GM19397 (cell line): ENCODE measurements at regions not wholly inside any gene's neighbourhood (a gene's known extent, or its start where the extent isn't known, plus 50 kb on each side); places are given as distances from the start of the nearest gene placed in this dataset.

Experiments used
- ATAC-seq: cut with Tn5 transposase; IDR thresholded peaks from one replicate; pipeline ENCODE4 v1.9.1; 2021; ENCODE audit warnings: mild to moderate bottlenecking, moderate library complexity; ENCODE audit not compliant: unreplicated experiment

DNA sequence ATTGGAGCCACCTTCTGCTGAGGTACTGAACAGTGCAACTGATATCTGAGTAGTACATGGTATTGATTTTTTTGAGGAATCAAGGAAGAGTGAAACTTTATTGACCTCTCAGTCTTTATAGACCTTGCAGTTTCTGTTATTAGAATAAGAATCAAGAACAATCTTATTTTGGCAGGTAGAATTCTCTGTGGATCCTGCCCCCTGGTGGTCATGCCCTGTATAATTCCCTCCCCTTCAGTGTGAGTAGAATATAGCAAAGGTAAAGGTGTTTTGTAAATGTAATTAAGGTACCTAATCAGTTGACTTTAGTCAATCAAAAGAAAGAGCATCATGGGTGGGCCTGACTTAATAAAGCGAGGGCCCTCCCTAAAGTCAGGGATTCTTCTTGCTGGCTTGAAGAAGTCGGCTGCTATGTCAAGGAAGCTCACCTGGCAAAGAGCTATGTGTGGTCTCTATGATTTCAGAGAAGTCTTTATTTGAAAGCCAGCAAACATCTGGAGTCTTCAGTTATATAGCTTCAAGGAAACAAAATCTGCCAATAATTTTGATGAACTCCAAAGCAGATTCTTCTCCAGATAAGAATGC is 142.8 kb downstream of the LSM5 start:
- no peak for ATAC-seq

GRCh38 chr7:32346253-32346652 is 143.9 kb downstream of the LSM5 start:
- ATAC-seq, result no peak

DNA sequence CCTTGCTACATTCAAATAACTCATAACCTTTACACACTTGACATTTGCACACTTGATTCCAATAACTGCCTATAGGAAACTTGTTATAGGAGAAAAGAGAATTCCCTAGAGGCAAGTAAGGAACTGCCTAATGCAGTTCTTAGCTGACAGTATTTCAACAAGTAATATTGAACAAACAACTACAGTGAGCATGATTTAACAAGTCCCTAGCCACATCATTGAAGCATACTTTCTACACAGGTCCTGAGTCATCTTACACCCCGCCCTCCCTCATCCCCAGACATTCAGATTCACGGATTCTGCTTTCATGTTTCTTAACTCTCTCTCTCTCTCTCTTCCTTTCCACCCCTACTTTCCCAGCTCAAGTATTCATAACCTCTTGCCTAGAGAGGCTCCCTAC is 153.5 kb downstream of the LSM5 start:
- no peak for ATAC-seq

DNA sequence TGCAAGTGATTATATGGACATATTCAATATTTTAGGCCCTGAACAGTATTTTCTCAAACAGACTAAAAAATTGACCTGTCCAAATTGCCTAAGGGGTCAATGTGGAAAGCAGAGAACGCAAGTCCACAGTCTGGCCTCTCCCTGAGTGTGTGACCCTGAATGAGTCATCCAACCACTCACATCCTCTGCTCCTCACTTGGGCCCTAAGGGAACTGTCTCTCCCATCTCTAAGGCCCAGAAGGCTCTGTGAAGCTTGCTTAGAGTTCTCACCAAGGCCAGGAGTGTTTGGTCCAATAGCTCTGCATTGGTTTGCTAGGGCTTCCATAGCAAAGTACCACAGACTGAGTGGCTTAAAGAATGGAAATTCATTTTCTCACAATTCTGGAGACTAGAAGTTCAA is 155.1 kb downstream of the LSM5 start:
- ATAC-seq, result no peak

GRCh38 chr7:32330602-32331001 is 159.6 kb downstream of the LSM5 start:
- ATAC-seq, result no peak

DNA sequence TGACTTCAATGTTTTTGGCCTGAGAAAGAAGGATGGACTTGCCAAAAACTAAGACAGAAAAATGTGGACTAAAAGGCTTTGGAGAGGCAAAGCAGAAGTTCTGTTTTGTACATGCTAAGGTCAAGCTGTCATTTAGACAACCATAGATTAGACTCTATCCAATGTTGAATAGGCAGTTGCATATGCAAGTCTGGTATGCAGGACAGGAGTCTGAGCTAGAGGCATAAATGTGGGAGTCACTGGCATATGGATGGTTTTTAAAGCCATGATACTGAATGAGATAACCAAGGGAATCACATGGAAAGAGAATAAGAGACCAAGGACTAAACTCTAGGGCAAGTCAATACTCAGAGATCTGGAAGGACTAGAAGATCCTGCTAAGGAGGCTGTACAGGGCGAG is 164.1 kb downstream of the LSM5 start:
- no peak for ATAC-seq

DNA sequence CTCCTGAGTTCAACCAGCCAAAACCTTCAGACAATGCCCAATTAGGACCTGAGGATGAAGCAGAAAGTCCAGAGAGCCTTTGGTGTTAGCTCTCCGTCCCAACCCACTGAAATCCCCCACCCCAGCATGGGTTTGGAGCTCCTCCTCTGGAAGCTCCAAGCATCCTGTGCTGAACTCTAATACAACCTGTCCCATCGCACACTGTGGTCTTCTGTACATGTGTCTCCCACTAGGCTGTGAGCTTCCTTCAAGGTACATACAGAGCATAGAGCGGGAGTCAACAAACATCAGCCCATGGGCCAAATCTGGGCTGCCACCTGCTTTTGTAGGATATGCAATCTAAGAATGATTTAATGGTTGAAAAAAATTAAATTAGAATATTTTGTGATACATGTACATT is 166.5 kb downstream of the LSM5 start:
- ATAC-seq, result no peak

DNA sequence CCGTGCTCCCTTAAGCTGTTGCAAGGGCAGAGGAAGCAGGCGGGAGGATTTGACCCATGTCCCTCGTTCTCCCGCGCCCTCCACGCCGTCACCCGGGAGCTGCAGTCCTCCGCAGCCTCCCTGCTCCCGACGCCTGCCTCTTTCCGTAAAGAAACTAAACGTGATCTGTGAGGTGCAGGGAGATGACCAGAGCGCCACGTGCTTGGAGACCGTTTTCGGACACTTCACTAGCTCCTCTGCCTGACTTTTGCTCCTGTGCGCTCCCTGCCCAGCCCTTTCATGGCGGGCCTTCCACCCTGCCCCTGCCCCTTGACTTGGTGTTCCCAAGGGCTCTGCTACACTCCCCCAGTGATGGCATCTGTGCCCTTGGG is 171.2 kb downstream of the LSM5 start:
- no peak for ATAC-seq

GRCh38 chr7:32318300-32319011 is 171.7 kb downstream of the LSM5 start:
- no peak for ATAC-seq

DNA sequence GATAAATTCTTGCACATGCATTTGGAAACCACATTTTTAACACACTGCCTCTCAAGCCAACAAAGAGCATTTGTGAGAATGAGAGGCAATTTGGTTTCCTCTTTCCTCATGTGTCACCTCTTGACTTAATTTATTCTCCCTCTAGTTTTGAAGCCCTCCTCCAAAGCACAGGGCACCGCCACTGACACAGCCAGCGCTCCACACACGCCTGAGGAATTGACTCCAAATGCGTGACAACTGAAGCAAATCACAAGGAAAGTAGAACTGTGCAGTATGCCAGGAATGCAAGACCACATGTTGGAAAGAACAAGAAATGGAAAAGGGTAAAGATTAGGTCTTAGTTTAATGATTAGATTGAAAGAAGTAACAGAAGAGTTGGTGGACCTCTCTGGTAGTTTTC is 173.3 kb downstream of the LSM5 start:
- ATAC-seq, result no peak

- ATAC-seq, result no peak
Measured at GRCh38 chr7:32314761-32315160, 175.4 kb downstream of the LSM5 start.

- ATAC-seq, result no peak
Measured at GRCh38 chr7:32301427-32301826, 188.8 kb downstream of the LSM5 start.

DNA sequence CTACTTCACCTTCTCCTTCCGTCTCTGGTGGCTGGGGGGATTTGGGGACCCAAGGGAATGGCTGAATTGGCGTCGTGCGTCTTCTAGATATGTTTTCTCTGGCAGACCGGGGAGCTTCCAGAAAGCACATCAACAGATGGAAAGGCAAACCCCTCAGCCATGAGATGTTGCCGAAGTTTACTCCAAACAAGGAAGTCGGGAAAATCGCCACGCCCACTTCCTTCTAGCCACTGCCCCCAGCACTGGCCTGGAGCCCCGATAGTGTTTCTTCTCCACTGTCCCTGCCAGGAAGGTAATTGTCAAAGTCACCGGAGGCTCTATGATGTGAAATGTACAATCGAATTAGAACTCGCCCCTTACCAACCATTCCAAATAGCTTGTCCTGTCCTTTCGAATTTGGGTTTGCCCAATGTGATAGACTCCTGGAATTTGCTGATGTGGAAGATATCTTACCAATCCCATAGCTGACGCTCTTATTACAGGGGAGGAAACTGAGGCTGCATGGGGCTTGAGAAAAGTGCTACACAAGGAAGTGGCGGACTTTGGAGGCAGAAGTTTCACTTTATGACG is 191.0 kb downstream of the LSM5 start:
- ATAC-seq, result no peak

DNA sequence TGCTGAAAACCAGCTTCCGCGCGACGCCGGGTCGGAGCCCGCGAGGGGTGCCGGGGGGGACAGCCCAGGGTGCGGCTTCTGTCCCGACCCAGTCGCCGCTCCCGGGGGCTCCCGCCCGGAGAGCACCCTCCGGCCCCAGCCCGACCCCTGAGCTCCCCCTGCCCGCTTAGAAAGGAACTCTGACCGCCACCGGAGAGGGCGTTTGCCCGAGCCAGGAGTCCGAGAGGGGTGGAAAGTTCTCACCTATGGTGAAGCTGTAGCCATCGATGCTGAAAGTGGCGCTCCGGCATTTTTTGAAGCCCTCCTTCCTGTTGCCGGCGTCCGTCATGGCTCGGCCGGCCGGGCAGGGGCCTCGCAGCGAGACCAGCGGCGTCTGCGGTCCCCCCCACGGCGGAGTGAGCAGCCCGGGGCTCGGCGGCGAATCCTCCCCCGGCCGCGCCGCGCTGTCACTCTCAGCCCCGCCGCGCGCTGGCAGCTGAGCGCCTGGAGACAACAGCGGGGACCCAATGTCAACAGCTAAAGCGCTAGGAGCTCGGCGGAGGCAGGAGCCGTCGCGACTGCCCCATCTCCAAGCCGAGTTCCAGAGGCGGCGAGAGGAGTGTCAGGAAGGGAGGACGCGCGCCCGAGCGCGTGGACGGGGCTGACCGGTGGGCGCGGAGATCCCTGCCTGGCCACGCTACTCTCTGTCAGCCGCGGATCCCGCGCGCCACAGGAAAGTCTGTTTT is 191.6 kb downstream of the LSM5 start:
- no peak for ATAC-seq

DNA sequence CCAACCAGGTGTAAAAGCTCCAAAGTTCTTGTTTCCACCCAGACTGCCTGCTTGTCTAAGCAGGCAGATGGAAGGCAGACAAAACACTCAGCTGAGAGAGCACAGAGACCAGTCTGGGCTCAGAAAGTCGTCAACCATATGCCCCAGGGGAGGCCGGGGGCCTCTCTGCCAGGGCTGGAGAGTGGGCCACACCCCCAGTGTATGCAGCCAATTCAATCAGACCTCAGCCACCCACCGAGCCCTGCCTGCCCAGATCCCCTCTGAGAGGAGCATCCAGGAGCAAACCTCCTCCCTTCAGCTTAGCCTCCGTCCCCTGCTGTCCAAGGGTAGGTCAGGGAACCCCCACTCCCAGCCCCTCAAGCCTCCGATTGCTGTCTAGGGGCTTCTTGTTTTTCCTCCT is 196.3 kb downstream of the LSM5 start:
- no peak for ATAC-seq

DNA sequence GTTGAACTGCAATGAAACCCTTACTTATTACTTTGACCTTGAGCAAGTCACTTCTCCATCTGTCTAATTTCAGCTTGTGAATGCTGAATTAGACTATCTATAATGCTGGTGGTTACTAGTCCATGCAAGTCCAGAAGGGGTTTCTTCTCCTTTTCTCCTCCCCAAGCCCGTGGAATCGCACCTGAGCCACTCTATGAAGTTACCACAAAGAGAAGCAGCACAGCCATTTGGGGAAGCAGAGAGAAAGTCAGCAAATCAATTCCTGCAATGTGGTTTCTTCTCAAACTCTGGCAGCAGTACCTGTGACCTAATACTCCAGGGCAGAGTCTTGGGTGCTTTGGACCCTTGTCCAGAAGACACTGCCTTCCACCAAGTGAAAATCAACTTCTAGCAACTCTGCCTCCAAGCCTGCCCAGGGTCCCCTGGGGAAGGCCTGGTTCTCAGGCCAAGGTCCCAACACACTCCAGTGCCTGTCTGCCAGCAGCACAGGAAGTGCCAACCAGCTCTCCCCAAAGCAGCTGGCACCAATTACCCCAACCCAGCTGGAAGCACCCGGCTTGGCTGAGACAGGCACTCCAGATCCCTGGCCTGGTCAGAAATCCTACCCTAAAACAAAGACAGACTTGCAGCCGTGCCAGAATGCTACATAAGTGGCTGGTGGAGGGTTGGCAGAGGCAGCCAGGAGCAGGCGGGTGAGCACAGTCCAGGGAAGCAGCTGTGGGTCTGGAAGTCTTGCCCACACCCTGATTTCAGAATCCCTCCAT is 200.3 kb downstream of the LSM5 start:
- ATAC-seq, result no peak

GRCh38 chr7:32285698-32286097 is 204.5 kb downstream of the LSM5 start:
- ATAC-seq, result no peak

- no peak for ATAC-seq
Measured at GRCh38 chr7:32283546-32283945, 206.6 kb downstream of the LSM5 start.

DNA sequence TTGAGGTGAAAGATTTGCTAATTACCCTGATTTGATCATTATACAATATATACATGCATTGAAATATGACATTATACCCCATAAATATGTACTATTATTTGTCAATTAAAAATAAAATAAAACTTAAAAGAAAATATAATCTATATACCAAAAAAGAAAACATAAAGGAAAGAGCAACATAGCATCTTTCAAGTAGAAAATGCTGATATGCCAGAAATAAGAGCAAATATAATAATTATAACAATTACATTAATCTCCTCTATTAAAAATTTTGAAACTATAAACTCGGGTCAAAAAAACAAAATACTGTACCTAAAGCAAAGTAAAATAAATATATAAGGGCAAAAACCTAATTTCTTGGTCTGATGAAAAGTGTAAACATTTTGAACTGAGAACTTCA is 209.3 kb upstream of the PDE1C start:
- no peak for ATAC-seq

GRCh38 chr7:32275216-32276009 is 205.2 kb upstream of the PDE1C start:
- peak; percentile 58 for ATAC-seq

DNA sequence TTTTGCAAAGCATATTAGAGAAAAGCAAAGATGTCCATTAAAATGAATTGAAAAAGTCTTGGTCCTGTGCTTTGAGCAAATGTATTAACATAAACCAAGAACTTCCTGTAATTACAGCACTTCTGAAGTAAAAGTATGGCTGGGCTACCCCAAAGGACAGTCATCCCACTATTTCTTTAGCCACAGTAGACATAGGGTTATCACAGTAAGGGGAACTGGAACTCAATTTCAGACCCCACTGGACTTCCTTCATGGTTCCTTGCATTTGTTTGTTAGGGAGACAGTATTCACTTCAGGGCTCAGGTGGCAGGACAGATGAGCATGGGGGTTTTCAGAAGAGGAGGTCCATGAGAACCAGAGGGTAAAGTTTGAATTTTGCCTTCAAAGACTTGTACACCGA is 203.1 kb upstream of the PDE1C start:
- ATAC-seq, result no peak
